ENCODE measurements at regions not wholly inside any gene's neighbourhood (a gene's known extent, or its start where the extent isn't known, plus 50 kb on each side); places are given as distances from the start of the nearest gene placed in this dataset.

GRCh38 chr10:47237316-47238260, 62.4 kb upstream of the GDF10 start:
- Mint-ChIP-seq H3K4me1 (ENCODE audit: low read depth) (no peaks in the 10 kb centered on the region), H3K9me3 (no peaks in the 10 kb centered on the region), H3K27ac (no peak overlapping the region), H3K4me3 (no peak overlapping the region), H3K36me3 (ENCODE audit: low read depth) (no peaks in the 10 kb centered on the region), H3K27me3 (ENCODE audit: low read depth) (no peaks in the 10 kb centered on the region)

GRCh38 chr10:47238331-47239095, 61.5 kb upstream of the GDF10 start:
- no peak overlapping the region for H3K27ac Mint-ChIP-seq
- H3K9me3 Mint-ChIP-seq, result no peaks in the 10 kb centered on the region
- H3K27me3 Mint-ChIP-seq (ENCODE audit: low read depth), result no peaks in the 10 kb centered on the region
- H3K36me3 Mint-ChIP-seq (ENCODE audit: low read depth), result no peaks in the 10 kb centered on the region
- peaks cover 2% of the 10 kb centered on the region for H3K4me1 Mint-ChIP-seq (ENCODE audit: low read depth)
- no peak overlapping the region for H3K4me3 Mint-ChIP-seq

- Mint-ChIP-seq H3K27ac (no peak overlapping the region), H3K4me3 (no peak overlapping the region), H3K36me3 (ENCODE audit: low read depth) (no peaks in the 10 kb centered on the region), H3K9me3 (no peaks in the 10 kb centered on the region), H3K4me1 (ENCODE audit: low read depth) (peaks cover 2% of the 10 kb centered on the region), H3K27me3 (ENCODE audit: low read depth) (no peaks in the 10 kb centered on the region)
Measured at GRCh38 chr10:47239211-47239610, 60.8 kb upstream of the GDF10 start.

- no peak overlapping the region for H3K27ac Mint-ChIP-seq
- no peaks in the 10 kb centered on the region for H3K27me3 Mint-ChIP-seq (ENCODE audit: low read depth)
- H3K4me3 Mint-ChIP-seq, result no peak overlapping the region
- no peaks in the 10 kb centered on the region for H3K36me3 Mint-ChIP-seq (ENCODE audit: low read depth)
- H3K4me1 Mint-ChIP-seq (ENCODE audit: low read depth), result peaks cover 2% of the 10 kb centered on the region
- no peaks in the 10 kb centered on the region for H3K9me3 Mint-ChIP-seq
Measured at GRCh38 chr10:47240173-47240572, 59.8 kb upstream of the GDF10 start.

GRCh38 chr10:47241256-47241655, 58.7 kb upstream of the GDF10 start:
- Mint-ChIP-seq H3K27ac (no peak overlapping the region), H3K36me3 (ENCODE audit: low read depth) (no peaks in the 10 kb centered on the region), H3K4me3 (no peak overlapping the region), H3K27me3 (ENCODE audit: low read depth) (no peaks in the 10 kb centered on the region), H3K4me1 (ENCODE audit: low read depth) (peaks cover 2% of the 10 kb centered on the region), H3K9me3 (no peaks in the 10 kb centered on the region)

- H3K27me3 Mint-ChIP-seq (ENCODE audit: low read depth), result no peaks in the 10 kb centered on the region
- H3K27ac Mint-ChIP-seq, result no peak overlapping the region
- H3K4me3 Mint-ChIP-seq, result no peak overlapping the region
Measured at GRCh38 chr10:47241946-47242867, 57.8 kb upstream of the GDF10 start.

GRCh38 chr10:47243356-47243755, 56.6 kb upstream of the GDF10 start:
- H3K36me3 Mint-ChIP-seq (ENCODE audit: low read depth), result no peaks in the 10 kb centered on the region
- H3K27ac Mint-ChIP-seq, result no peak overlapping the region
- no peaks in the 10 kb centered on the region for H3K9me3 Mint-ChIP-seq
- no peak overlapping the region for H3K4me3 Mint-ChIP-seq
- H3K27me3 Mint-ChIP-seq (ENCODE audit: low read depth), result no peaks in the 10 kb centered on the region
- H3K4me1 Mint-ChIP-seq (ENCODE audit: low read depth), result peaks cover 2% of the 10 kb centered on the region

More at GRCh38 chr10:47241946-47242867, 57.8 kb upstream of the GDF10 start:
- Mint-ChIP-seq H3K4me1 (ENCODE audit: low read depth) (peaks cover 2% of the 10 kb centered on the region), H3K9me3 (no peaks in the 10 kb centered on the region), H3K36me3 (ENCODE audit: low read depth) (no peaks in the 10 kb centered on the region)

GRCh38 chr10:47243791-47244190, 56.2 kb upstream of the GDF10 start:
- H3K4me3 Mint-ChIP-seq, result no peak overlapping the region
- no peaks in the 10 kb centered on the region for H3K9me3 Mint-ChIP-seq
- no peak overlapping the region for H3K27ac Mint-ChIP-seq
- no peaks in the 10 kb centered on the region for H3K36me3 Mint-ChIP-seq (ENCODE audit: low read depth)
- peaks cover 7% of the 10 kb centered on the region for H3K4me1 Mint-ChIP-seq (ENCODE audit: low read depth)
- H3K27me3 Mint-ChIP-seq (ENCODE audit: low read depth), result no peaks in the 10 kb centered on the region

- Mint-ChIP-seq H3K4me1 (ENCODE audit: low read depth) (peaks cover 9% of the 10 kb centered on the region), H3K27ac (no peak overlapping the region), H3K36me3 (ENCODE audit: low read depth) (no peaks in the 10 kb centered on the region), H3K27me3 (ENCODE audit: low read depth) (no peaks in the 10 kb centered on the region), H3K4me3 (no peak overlapping the region), H3K9me3 (no peaks in the 10 kb centered on the region)
Measured at GRCh38 chr10:47244560-47245500, 55.2 kb upstream of the GDF10 start.

- Mint-ChIP-seq H3K4me3 (no peak overlapping the region), H3K9me3 (no peaks in the 10 kb centered on the region), H3K27me3 (ENCODE audit: low read depth) (no peaks in the 10 kb centered on the region), H3K4me1 (ENCODE audit: low read depth) (peaks cover 9% of the 10 kb centered on the region), H3K36me3 (ENCODE audit: low read depth) (no peaks in the 10 kb centered on the region), H3K27ac (no peak overlapping the region)
Measured at GRCh38 chr10:47245731-47246350, 54.2 kb upstream of the GDF10 start.

GRCh38 chr10:47246406-47247147, 53.4 kb upstream of the GDF10 start:
- Mint-ChIP-seq H3K27me3 (ENCODE audit: low read depth) (no peaks in the 10 kb centered on the region), H3K9me3 (no peaks in the 10 kb centered on the region), H3K36me3 (ENCODE audit: low read depth) (no peaks in the 10 kb centered on the region), H3K4me1 (ENCODE audit: low read depth) (peaks cover 9% of the 10 kb centered on the region), H3K27ac (no peak overlapping the region), H3K4me3 (no peak overlapping the region)

- Mint-ChIP-seq H3K4me3 (no peak overlapping the region), H3K27ac (no peak overlapping the region), H3K4me1 (ENCODE audit: low read depth) (peaks cover 9% of the 10 kb centered on the region), H3K36me3 (ENCODE audit: low read depth) (no peaks in the 10 kb centered on the region), H3K9me3 (no peaks in the 10 kb centered on the region), H3K27me3 (ENCODE audit: low read depth) (no peaks in the 10 kb centered on the region)
Measured at GRCh38 chr10:47247148-47248059, 52.6 kb upstream of the GDF10 start.

All from T-helper 1 cell treated with Interleukin-12 subunit alpha and Interleukin-12 subunit beta and Interleukin-4 antibody, amounts not matched to agents 30 μg/mL and 1 μg/mL, for 36 hours (primary cell).